DOHH2 (cell line): ENCODE measurements at regions not wholly inside any gene's neighbourhood (a gene's known extent, or its start where the extent isn't known, plus 50 kb on each side); places are given as distances from the start of the nearest gene placed in this dataset.

Experiments
- EZH2phosphoT487 ChIP-seq: fragments of 200-600 bp; sonication (generic); IDR thresholded peaks from 2 replicates; pipeline ENCODE4 v1.6.1; 2017; ENCODE audit warnings: borderline replicate concordance, mild to moderate bottlenecking, antibody characterized with exemption, low read length, moderate library complexity, mixed read lengths
- TF ChIP-seq, protein P1 (sequence below): fragments of 200-600 bp; sonication (generic); IDR thresholded peaks from one replicate; pipeline ENCODE4 v1.5.1; 2014; ENCODE audit warnings: antibody characterized with exemption, mild to moderate bottlenecking, low read depth, low read length; ENCODE audit not compliant: poor library complexity, severe bottlenecking

GRCh38 chr2:242051463-242051862 lies 181.9 kb downstream of the RTP5 start:
- TF ChIP-seq, protein P1, sequence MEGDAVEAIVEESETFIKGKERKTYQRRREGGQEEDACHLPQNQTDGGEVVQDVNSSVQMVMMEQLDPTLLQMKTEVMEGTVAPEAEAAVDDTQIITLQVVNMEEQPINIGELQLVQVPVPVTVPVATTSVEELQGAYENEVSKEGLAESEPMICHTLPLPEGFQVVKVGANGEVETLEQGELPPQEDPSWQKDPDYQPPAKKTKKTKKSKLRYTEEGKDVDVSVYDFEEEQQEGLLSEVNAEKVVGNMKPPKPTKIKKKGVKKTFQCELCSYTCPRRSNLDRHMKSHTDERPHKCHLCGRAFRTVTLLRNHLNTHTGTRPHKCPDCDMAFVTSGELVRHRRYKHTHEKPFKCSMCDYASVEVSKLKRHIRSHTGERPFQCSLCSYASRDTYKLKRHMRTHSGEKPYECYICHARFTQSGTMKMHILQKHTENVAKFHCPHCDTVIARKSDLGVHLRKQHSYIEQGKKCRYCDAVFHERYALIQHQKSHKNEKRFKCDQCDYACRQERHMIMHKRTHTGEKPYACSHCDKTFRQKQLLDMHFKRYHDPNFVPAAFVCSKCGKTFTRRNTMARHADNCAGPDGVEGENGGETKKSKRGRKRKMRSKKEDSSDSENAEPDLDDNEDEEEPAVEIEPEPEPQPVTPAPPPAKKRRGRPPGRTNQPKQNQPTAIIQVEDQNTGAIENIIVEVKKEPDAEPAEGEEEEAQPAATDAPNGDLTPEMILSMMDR = no peak
- no peak for TF ChIP-seq EZH2phosphoT487
